SK-N-SH treated with all-trans-retinoic acid at 6 μM for 48 hours (cell line): ENCODE measurements at regions not wholly inside any gene's neighbourhood (a gene's known extent, or its start where the extent isn't known, plus 50 kb on each side); places are given as distances from the start of the nearest gene placed in this dataset.

Experiments
- ATAC-seq: fragments of 200-7000 bp; cut with Tn5 transposase; 3 replicates; pipeline ENCODE4 v1.9.1; 2020; ENCODE audit warnings: mild to moderate bottlenecking, moderate library complexity
- ARNTL ChIP-seq: fragments of 450-650 bp; formaldehyde crosslinking; IDR thresholded peaks from 2 replicates; pipeline ENCODE4 v1.5.0; 2020; ENCODE audit warnings: low read depth, mild to moderate bottlenecking, moderate library complexity, borderline replicate concordance
- BACH2 ChIP-seq: fragments of 250-450 bp; sonication (Bioruptor Pico); IDR thresholded peaks from 2 replicates; pipeline ENCODE4 v1.9.0; 2021; ENCODE audit warnings: mild to moderate bottlenecking, borderline replicate concordance
- CREB5 ChIP-seq: fragments of 250-450 bp; sonication (Bioruptor Pico); IDR thresholded peaks from 2 replicates; pipeline ENCODE4 v1.5.1; 2020; ENCODE audit warnings: low read depth, mild to moderate bottlenecking, moderate library complexity
- CSDC2 ChIP-seq: fragments of 250-450 bp; sonication (Bioruptor Pico); IDR thresholded peaks from 2 replicates; pipeline ENCODE4 v1.5.0; 2020; ENCODE audit warnings: mild to moderate bottlenecking, moderate library complexity
- CSRNP3 ChIP-seq: fragments of 250-450 bp; sonication (Bioruptor Pico); IDR thresholded peaks from 2 replicates; pipeline ENCODE4 v1.5.1; 2021; ENCODE audit warnings: mild to moderate bottlenecking, moderate library complexity
- ESRRG ChIP-seq: fragments of 250-450 bp; sonication (Bioruptor Pico); IDR thresholded peaks from 2 replicates; pipeline ENCODE4 v1.6.1; 2021; ENCODE audit warnings: mild to moderate bottlenecking
- ISL1 ChIP-seq: fragments of 250-450 bp; sonication (Bioruptor Pico); IDR thresholded peaks from 2 replicates; pipeline ENCODE4 v2.1.2; 2022; ENCODE audit warnings: mild to moderate bottlenecking, moderate library complexity
- OSR1 ChIP-seq: fragments of 250-450 bp; sonication (Bioruptor Pico); IDR thresholded peaks from 2 replicates; pipeline ENCODE4 v1.8.0; 2022; ENCODE audit warnings: moderate library complexity, mild to moderate bottlenecking, inconsistent platforms
- PATZ1 ChIP-seq: fragments of 250-450 bp; sonication (Bioruptor Pico); IDR thresholded peaks from 2 replicates; pipeline ENCODE4 v1.8.0; 2020; ENCODE audit warnings: mild to moderate bottlenecking, moderate library complexity, borderline replicate concordance
- POU6F1 ChIP-seq: fragments of 250-450 bp; sonication (Bioruptor Pico); IDR thresholded peaks from 2 replicates; pipeline ENCODE4 v1.8.0; 2021; ENCODE audit warnings: low read depth, mild to moderate bottlenecking, moderate library complexity, borderline replicate concordance
- PPARA ChIP-seq: fragments of 250-450 bp; sonication (Bioruptor Pico); IDR thresholded peaks from 2 replicates; pipeline ENCODE4 v1.5.0; 2020; ENCODE audit warnings: mild to moderate bottlenecking, borderline replicate concordance
- RARB ChIP-seq: fragments of 250-450 bp; sonication (Bioruptor Pico); IDR thresholded peaks from 2 replicates; pipeline ENCODE4 v1.8.0; 2021; ENCODE audit warnings: mild to moderate bottlenecking, moderate library complexity
- SNAI2 ChIP-seq: fragments of 250-450 bp; sonication (Bioruptor Pico); IDR thresholded peaks from 2 replicates; pipeline ENCODE4 v1.5.0; 2020; ENCODE audit warnings: mild to moderate bottlenecking, moderate library complexity
- TCF4 ChIP-seq: fragments of 250-450 bp; sonication (Bioruptor Pico); IDR thresholded peaks from 2 replicates; pipeline ENCODE4 v1.8.0; 2021; ENCODE audit warnings: mild to moderate bottlenecking, moderate library complexity, borderline replicate concordance
- TOX ChIP-seq: fragments of 250-450 bp; sonication (Bioruptor Pico); IDR thresholded peaks from 2 replicates; pipeline ENCODE4 v1.8.0; 2021; ENCODE audit warnings: mild to moderate bottlenecking, moderate library complexity, borderline replicate concordance
- TSHZ2 ChIP-seq: fragments of 250-450 bp; sonication (Bioruptor Pico); IDR thresholded peaks from 2 replicates; pipeline ENCODE4 v1.5.0; 2020; ENCODE audit warnings: mild to moderate bottlenecking, moderate library complexity
- ZFP3 ChIP-seq: fragments of 250-450 bp; sonication (Bioruptor Pico); IDR thresholded peaks from 2 replicates; pipeline ENCODE4 v1.5.0; 2020; ENCODE audit warnings: mild to moderate bottlenecking, moderate library complexity
- ZFP30 ChIP-seq: fragments of 450-650 bp; formaldehyde crosslinking; IDR thresholded peaks from 2 replicates; pipeline ENCODE4 v1.5.0; 2022; ENCODE audit warnings: mild to moderate bottlenecking, moderate library complexity
- ZNF565 ChIP-seq: fragments of 450-650 bp; formaldehyde crosslinking; conservative IDR thresholded peaks from 2 replicates; pipeline ENCODE4 v1.5.0; 2020; ENCODE audit warnings: low read depth, mild to moderate bottlenecking, moderate library complexity
- ZNF70 ChIP-seq: fragments of 450-650 bp; formaldehyde crosslinking; IDR thresholded peaks from 2 replicates; pipeline ENCODE4 v1.5.0; 2020; ENCODE audit warnings: mild to moderate bottlenecking, moderate library complexity
- ZNF8 ChIP-seq: fragments of 450-650 bp; formaldehyde crosslinking; IDR thresholded peaks from 2 replicates; pipeline ENCODE4 v1.5.0; 2020; ENCODE audit warnings: mild to moderate bottlenecking, moderate library complexity

GRCh38 chr15:99485992-99486370 is 79.8 kb upstream of the MEF2A start (continued):
- TF ChIP-seq ZNF8: no peak
- no peak for TF ChIP-seq ZNF70
- TF ChIP-seq ZFP30 (CRISPR knock-in tag): no peak
- no peak for TF ChIP-seq ISL1
- no peak for TF ChIP-seq PATZ1 (CRISPR knock-in tag)

GRCh38 chr15:99486371-99487336 is 79.1 kb upstream of the MEF2A start:
- no peak for TF ChIP-seq BACH2 (CRISPR knock-in tag)
- TF ChIP-seq, all 23 proteins: peak for 0
- peak; percentile 88 for ATAC-seq

GRCh38 chr15:99487337-99487730 is 78.5 kb upstream of the MEF2A start:
- no peak for ATAC-seq
- TF ChIP-seq TCF4 (CRISPR knock-in tag): no peak
- no peak for TF ChIP-seq ZNF8
- TF ChIP-seq, all 23 proteins: peak for 0

GRCh38 chr15:99492275-99492674 is 73.5 kb upstream of the MEF2A start:
- TF ChIP-seq TCF4 (CRISPR knock-in tag): no peak
- no peak for TF ChIP-seq POU6F1 (CRISPR knock-in tag)
- no peak for TF ChIP-seq PPARA (CRISPR knock-in tag)
- no peak for TF ChIP-seq ISL1
- no peak for TF ChIP-seq ZFP3 (CRISPR knock-in tag)
- TF ChIP-seq ZFP30 (CRISPR knock-in tag): no peak
- no peak for TF ChIP-seq ZNF70
- no peak for TF ChIP-seq ESRRG (CRISPR knock-in tag)
- no peak for ATAC-seq

- TF ChIP-seq OSR1 (CRISPR knock-in tag): no peak
- no peak for TF ChIP-seq PATZ1 (CRISPR knock-in tag)
- TF ChIP-seq ZNF70: no peak
- TF ChIP-seq ZFP30 (CRISPR knock-in tag): no peak
- no peak for TF ChIP-seq CSDC2 (CRISPR knock-in tag)
- no peak for TF ChIP-seq ARNTL (CRISPR knock-in tag)
- no peak for TF ChIP-seq SNAI2 (CRISPR knock-in tag)
- TF ChIP-seq TOX (CRISPR knock-in tag): no peak
- TF ChIP-seq TCF4 (CRISPR knock-in tag): no peak
- no peak for TF ChIP-seq ZNF8
- no peak for TF ChIP-seq PPARA (CRISPR knock-in tag)
- no peak for TF ChIP-seq CSRNP3
- TF ChIP-seq RARB (CRISPR knock-in tag): no peak
- no peak for TF ChIP-seq TSHZ2 (CRISPR knock-in tag)
- no peak for TF ChIP-seq ZNF565
- TF ChIP-seq CREB5 (CRISPR knock-in tag): no peak
- TF ChIP-seq ESRRG (CRISPR knock-in tag): no peak
- no peak for ATAC-seq
Measured at GRCh38 chr15:99492716-99493115, 73.1 kb upstream of the MEF2A start.
